GM19043 (cell line): ENCODE measurements at regions not wholly inside any gene's neighbourhood (a gene's known extent, or its start where the extent isn't known, plus 50 kb on each side); places are given as distances from the start of the nearest gene placed in this dataset.

ENCODE experiments used
- ATAC-seq: cut with Tn5 transposase; IDR thresholded peaks from one replicate; pipeline ENCODE4 v1.9.1; 2021; ENCODE audit warnings: low read depth; ENCODE audit not compliant: unreplicated experiment

- no peak for ATAC-seq
These were observed 918.6 kb upstream of the PABPC4L start for GRCh38 chr4:135120195-135120594.

GRCh38 chr4:135114079-135114478 lies 912.5 kb upstream of the PABPC4L start:
- no peak for ATAC-seq

- ATAC-seq: no peak
These were observed 896.5 kb upstream of the PABPC4L start for GRCh38 chr4:135098061-135098460.

- no peak for ATAC-seq
These were observed 871.8 kb upstream of the PABPC4L start for GRCh38 chr4:135073389-135073788.

GRCh38 chr4:135072553-135072952 lies 871.0 kb upstream of the PABPC4L start:
- no peak for ATAC-seq

- no peak for ATAC-seq
These were observed 863.8 kb upstream of the PABPC4L start for GRCh38 chr4:135065366-135065765.

GRCh38 chr4:135050086-135050717 lies 848.6 kb upstream of the PABPC4L start:
- no peak for ATAC-seq

- no peak for ATAC-seq
These were observed 831.1 kb upstream of the PABPC4L start for GRCh38 chr4:135032670-135033069.

- ATAC-seq: no peak
These were observed 814.2 kb upstream of the PABPC4L start for GRCh38 chr4:135015771-135016170.

GRCh38 chr4:135007400-135007799 lies 805.8 kb upstream of the PABPC4L start:
- no peak for ATAC-seq

- ATAC-seq: no peak
These were observed 797.6 kb upstream of the PABPC4L start for GRCh38 chr4:134999169-134999568.

GRCh38 chr4:134961963-134962362 lies 760.4 kb upstream of the PABPC4L start:
- no peak for ATAC-seq

- no peak for ATAC-seq
These were observed 757.3 kb upstream of the PABPC4L start for GRCh38 chr4:134958862-134959261.

- ATAC-seq: no peak
These were observed 753.5 kb upstream of the PABPC4L start for GRCh38 chr4:134955059-134955458.

- ATAC-seq: no peak
These were observed 751.2 kb upstream of the PABPC4L start for GRCh38 chr4:134952775-134953174.

- no peak for ATAC-seq
These were observed 750.7 kb upstream of the PABPC4L start for GRCh38 chr4:134952305-134952704.

- ATAC-seq: no peak
These were observed 746.6 kb upstream of the PABPC4L start for GRCh38 chr4:134948110-134948642.

GRCh38 chr4:134944115-134944514 lies 742.5 kb upstream of the PABPC4L start:
- ATAC-seq: no peak

GRCh38 chr4:134936014-134936413 lies 734.4 kb upstream of the PABPC4L start:
- no peak for ATAC-seq

GRCh38 chr4:134935320-134935719 lies 733.7 kb upstream of the PABPC4L start:
- ATAC-seq: no peak

GRCh38 chr4:134934036-134934808 lies 732.6 kb upstream of the PABPC4L start:
- ATAC-seq: no peak

- no peak for ATAC-seq
These were observed 713.8 kb upstream of the PABPC4L start for GRCh38 chr4:134915355-134915754.
